HCT116 (cell line): ENCODE measurements at regions not wholly inside any gene's neighbourhood (a gene's known extent, or its start where the extent isn't known, plus 50 kb on each side); places are given as distances from the start of the nearest gene placed in this dataset.

Source experiments
- ATAC-seq: fragments of 200-7000 bp; cut with Tn5 transposase; 2 replicates; pipeline ENCODE4 v1.9.1; 2020; ENCODE audit warnings: mild to moderate bottlenecking, moderate library complexity
- BruUV-seq: library from RNA; stranded (reverse); fragments of 400-500 nt; replicated peaks from 2 replicates; lab custom pipeline; 2021; lab: Mats Ljungman, UMichigan
- CTCF ChIA-PET: fragments of 300-600 bp; sonication (Branson Sonifier 250); formaldehyde crosslinking; loops from one replicate; lab custom pipeline; 2021; ENCODE audit warnings: antibody characterized with exemption; lab: Charles Lee
- POLR2A ChIA-PET: fragments of 300-600, 350-600 bp; sonication (Branson Sonifier 250); formaldehyde crosslinking; loops from one replicate; lab custom pipeline; 2021; ENCODE audit warnings: antibody characterized with exemption; lab: Charles Lee
- RAD21 ChIA-PET, 2 experiments: fragments of 300-600 bp; sonication (Branson Sonifier 250); formaldehyde crosslinking; loops; one replicate each; lab custom pipeline; 2023; ENCODE audit warnings: low total read pairs in 2 of 2; ENCODE audit not compliant: uncharacterized antibody in 2 of 2, unreplicated experiment in 2 of 2, low non-redundant PET in 1 of 2; lab: Charles Lee
- DNase-seq: peaks from one replicate; pipeline ENCODE4 v3.0.0-alpha.2; 2010; ENCODE audit warnings: low read depth, low spot score
- H2AFZ ChIP-seq: fragments of 200-600 bp; shearing (Covaris generic), sonication (generic); 2 replicates; pipeline ENCODE4 v1.6.1; 2017; ENCODE audit warnings: low read depth, mixed run types, mixed read lengths, antibody characterized with exemption, low read length; ENCODE audit not compliant: poor library complexity, severe bottlenecking
- H3K27ac ChIP-seq: 2 replicates; pipeline ENCODE4 v1.5.1; 2012; ENCODE audit warnings: low read depth, low read length
- H3K27me3 ChIP-seq: fragments of 200-600 bp; sonication (generic); 2 replicates; pipeline ENCODE4 v1.6.1; 2016; ENCODE audit warnings: mixed run types, low read length, mixed read lengths; ENCODE audit not compliant: insufficient read depth
- H3K36me3 ChIP-seq, 2 experiments: fragments of 200-500 bp in 1 of 2; fragments of 200-600 bp in 1 of 2; sonication (Bioruptor generic) in 1 of 2; sonication (generic) in 1 of 2; 2 replicates each; pipeline versions ENCODE4 v1.5.1 to v1.6.1; 2014 to 2016; ENCODE audit warnings: low read length in 2 of 2, inconsistent platforms in 1 of 2, mixed read lengths in 1 of 2, mixed run types in 1 of 2; ENCODE audit not compliant: insufficient read depth in 2 of 2, control insufficient read depth in 1 of 2
- H3K4me1 ChIP-seq, 2 experiments: fragments of 200-600 bp in 1 of 2; sonication (generic) in 1 of 2; 2 replicates each; pipeline versions ENCODE4 v1.5.1 to v1.6.1; 2012 to 2017; ENCODE audit warnings: low read length in 2 of 2, inconsistent platforms in 1 of 2, mild to moderate bottlenecking in 1 of 2, mixed read lengths in 1 of 2, mixed run types in 1 of 2, moderate library complexity in 1 of 2; ENCODE audit not compliant: insufficient read depth in 2 of 2, control insufficient read depth in 1 of 2
- H3K4me2 ChIP-seq: fragments of 200-600 bp; sonication (generic); 2 replicates; pipeline ENCODE4 v1.6.1; 2017; ENCODE audit warnings: mixed run types, low read length, mixed read lengths
- H3K4me3 ChIP-seq, 2 experiments: fragments of 200-600 bp in 1 of 2; sonication (generic) in 1 of 2; replicated peaks in 1 of 2; 2 replicates each; pipeline ENCODE4 v1.5.1; 2011 to 2016; ENCODE audit warnings: low read length in 2 of 2, control low read depth in 1 of 2, low read depth in 1 of 2, mild to moderate bottlenecking in 1 of 2, mixed read lengths in 1 of 2, mixed run types in 1 of 2
- H3K79me2 ChIP-seq: fragments of 200-600 bp; sonication (generic); 2 replicates; pipeline ENCODE4 v1.6.1; 2017; ENCODE audit warnings: mild to moderate bottlenecking, mixed run types, low read length, moderate library complexity, mixed read lengths; ENCODE audit not compliant: insufficient read depth
- H3K9ac ChIP-seq: fragments of 200-600 bp; sonication (generic); 2 replicates; pipeline ENCODE4 v1.6.1; 2016; ENCODE audit warnings: low read length, mixed read lengths
- H3K9me2 ChIP-seq: fragments of 200-600 bp; sonication (generic), shearing (Covaris generic); 2 replicates; pipeline ENCODE4 v1.6.1; 2017; ENCODE audit warnings: mixed run types, mild to moderate bottlenecking, moderate library complexity; ENCODE audit not compliant: insufficient read depth
- H3K9me3 ChIP-seq, 2 experiments: fragments of 200-500 bp in 1 of 2; fragments of 200-600 bp in 1 of 2; sonication (Bioruptor generic) in 1 of 2; sonication (generic) in 1 of 2; 2 replicates each; pipeline ENCODE4 v1.6.1; 2014 to 2017; ENCODE audit warnings: low read length in 2 of 2, mixed read lengths in 2 of 2, inconsistent platforms in 1 of 2, low read depth in 1 of 2, mild to moderate bottlenecking in 1 of 2, mixed run types in 1 of 2, moderate library complexity in 1 of 2; ENCODE audit not compliant: control insufficient read depth in 1 of 2, insufficient read depth in 1 of 2
- H4K20me1 ChIP-seq: fragments of 200-600 bp; sonication (generic), shearing (Covaris generic); 2 replicates; pipeline ENCODE4 v1.6.1; 2017; ENCODE audit warnings: mixed run types, mild to moderate bottlenecking, moderate library complexity; ENCODE audit not compliant: insufficient read depth
- ATF3 ChIP-seq: IDR thresholded peaks from 2 replicates; pipeline ENCODE4 v1.6.1; 2012
- CEBPB ChIP-seq: IDR thresholded peaks from 2 replicates; pipeline ENCODE4 v1.6.1; 2012; ENCODE audit warnings: low read depth
- CTCF ChIP-seq, 3 experiments: fragments of 200-600 bp in 1 of 3; sonication (generic) in 1 of 3; IDR thresholded peaks in 2 of 3; conservative IDR thresholded peaks in 1 of 3; 2 replicates each; pipeline ENCODE4 v1.5.1; 2012 to 2017; ENCODE audit warnings: low read depth in 2 of 3, low read length in 2 of 3, antibody characterized with exemption in 1 of 3, borderline replicate concordance in 1 of 3, control low read depth in 1 of 3, mild to moderate bottlenecking in 1 of 3, mixed read lengths in 1 of 3, mixed run types in 1 of 3, moderate library complexity in 1 of 3; ENCODE audit not compliant: insufficient read depth in 1 of 3
- EGR1 ChIP-seq: IDR thresholded peaks from 2 replicates; pipeline ENCODE4 v1.6.1; 2012; ENCODE audit warnings: low read depth
- ELF1 ChIP-seq: IDR thresholded peaks from 2 replicates; pipeline ENCODE4 v1.6.1; 2012; ENCODE audit warnings: low read depth, borderline replicate concordance
- FOSL1 ChIP-seq: IDR thresholded peaks from 2 replicates; pipeline ENCODE4 v1.6.1; 2012; ENCODE audit warnings: low read depth
- JUND ChIP-seq: IDR thresholded peaks from 2 replicates; pipeline ENCODE4 v1.6.1; 2012
- POLR2A ChIP-seq: IDR thresholded peaks from 2 replicates; pipeline ENCODE4 v1.7.0; 2011; ENCODE audit warnings: borderline replicate concordance; ENCODE audit not compliant: insufficient read depth, insufficient read length; ENCODE audit errors: extremely low read depth
- POLR2AphosphoS5 ChIP-seq: IDR thresholded peaks from 2 replicates; pipeline ENCODE4 v1.6.1; 2011; ENCODE audit warnings: mild to moderate bottlenecking, low read depth, low read length, moderate library complexity
- RAD21 ChIP-seq: IDR thresholded peaks from 2 replicates; pipeline ENCODE4 v1.6.1; 2012; ENCODE audit warnings: low read depth, mild to moderate bottlenecking
- REST ChIP-seq: IDR thresholded peaks from 2 replicates; pipeline ENCODE4 v1.6.1; 2012; ENCODE audit warnings: low read depth
- SIN3A ChIP-seq: IDR thresholded peaks from 2 replicates; pipeline ENCODE4 v1.6.1; 2012; ENCODE audit warnings: low read depth
- SP1 ChIP-seq: IDR thresholded peaks from 2 replicates; pipeline ENCODE4 v1.6.1; 2012; ENCODE audit warnings: low read depth
- SRF ChIP-seq: IDR thresholded peaks from 2 replicates; pipeline ENCODE4 v1.6.1; 2012; ENCODE audit warnings: low read depth
- YY1 ChIP-seq: IDR thresholded peaks from 2 replicates; pipeline ENCODE4 v1.6.1; 2011; ENCODE audit warnings: low read length, low read depth, moderate library complexity, mild to moderate bottlenecking; ENCODE audit not compliant: insufficient replicate concordance; ENCODE audit errors: extremely low read depth
- ZNF274 ChIP-seq: fragments of 200-500 bp; sonication (Bioruptor generic); IDR thresholded peaks from 2 replicates; pipeline ENCODE4 v1.6.1; 2014; ENCODE audit warnings: mild to moderate bottlenecking, low read depth, low read length, inconsistent platforms
- intact Hi-C: fragments of 100-400 bp; cut with micrococcal nuclease; formaldehyde crosslinking; loops from 2 replicates; pipeline ENCODE4 v1.10.0; 2022

- BruUV-seq = no TSS peak
- Histone ChIP-seq H3K79me2 (no peaks in the 10 kb centered on the region), H3K9me3 (no peaks in the 10 kb centered on the region), H3K27me3 (no peaks in the 10 kb centered on the region), H4K20me1 (no peaks in the 10 kb centered on the region), H3K4me2 (no peak overlapping the region), H3K36me3 (no peaks in the 10 kb centered on the region), H3K27ac (no peak overlapping the region), H3K4me3 (no peak overlapping the region), H3K9me2 (no peaks in the 10 kb centered on the region), H3K4me1 (no peaks in the 10 kb centered on the region), H2AFZ (no peak overlapping the region), H3K9ac (no peak overlapping the region)
- POLR2A ChIA-PET = no interaction called here
- ATAC-seq (no peak), DNase-seq (no peak)
- intact Hi-C loops = no loop called here
- CTCF ChIA-PET = no interaction called here
- TF ChIP-seq POLR2AphosphoS5 = no peak
- no peak for TF ChIP-seq SIN3A
- TF ChIP-seq JUND = no peak
- no peak for TF ChIP-seq SRF
- no peak for TF ChIP-seq ELF1
- TF ChIP-seq ZNF274 = no peak
- no peak for TF ChIP-seq CTCF (IDR thresholded peaks at IDR 0.05 in 2 of 3, conservative IDR thresholded peaks at IDR 0.05 in 1 of 3; ENCODE audit: borderline replicate concordance in 1 of 3, insufficient read depth in 1 of 3, low read depth in 2 of 3, low read length in 2 of 3)
- TF ChIP-seq SP1 = no peak
- no peak for TF ChIP-seq CEBPB
- no peak for TF ChIP-seq FOSL1
- TF ChIP-seq YY1 = no peak
- TF ChIP-seq EGR1 = no peak
- no peak for TF ChIP-seq POLR2A
- TF ChIP-seq REST = no peak
- no peak for TF ChIP-seq RAD21
- no peak for TF ChIP-seq ATF3
- RAD21 ChIA-PET = no interaction called here
Measured at GRCh38 chrX:40227125-40227524, 129.4 kb upstream of the BCOR start.
